Activated CD8-positive, alpha-beta T cell treated with anti-CD3 and anti-CD28 coated beads for 36 hours (primary cell): ENCODE measurements at regions not wholly inside any gene's neighbourhood (a gene's known extent, or its start where the extent isn't known, plus 50 kb on each side); places are given as distances from the start of the nearest gene placed in this dataset.

ENCODE experiments used
- ATAC-seq: fragments of 200-7000 bp; cut with Tn5 transposase; one replicate; pipeline ENCODE4 v1.10.0; 2021; ENCODE audit warnings: mild to moderate bottlenecking, moderate library complexity
- CTCF ChIA-PET: fragments of 350-600 bp; sonication (Branson Sonifier 250); formaldehyde crosslinking; loops from one replicate; lab custom pipeline; 2021; ENCODE audit warnings: antibody characterized with exemption; lab: Charles Lee
- POLR2A ChIA-PET: fragments of 350-600 bp; sonication (Branson Sonifier 250); formaldehyde crosslinking; loops from one replicate; lab custom pipeline; 2021; ENCODE audit warnings: antibody characterized with exemption; lab: Charles Lee
- DNase-seq: peaks from one replicate; pipeline ENCODE4 v3.0.0-alpha.2; 2020
- H3K27ac Mint-ChIP-seq: one replicate; pipeline ENCODE4 v1.8.0; 2021; ENCODE audit warnings: mild to moderate bottlenecking, mixed read lengths
- H3K27me3 Mint-ChIP-seq: one replicate; pipeline ENCODE4 v1.8.0; 2021; ENCODE audit warnings: mixed read lengths
- H3K36me3 Mint-ChIP-seq: one replicate; pipeline ENCODE4 v1.8.0; 2021; ENCODE audit warnings: low read depth, mixed read lengths
- H3K4me1 Mint-ChIP-seq: one replicate; pipeline ENCODE4 v1.8.0; 2021; ENCODE audit warnings: low read depth, mixed read lengths
- H3K4me3 Mint-ChIP-seq: one replicate; pipeline ENCODE4 v1.8.0; 2021; ENCODE audit warnings: mild to moderate bottlenecking, moderate library complexity, mixed read lengths
- H3K9me3 Mint-ChIP-seq: one replicate; pipeline ENCODE4 v1.8.0; 2021; ENCODE audit warnings: mixed read lengths
- intact Hi-C: fragments of 100-400 bp; cut with micrococcal nuclease; formaldehyde crosslinking; loops from one replicate; pipeline ENCODE4 v1.10.0; 2022
- TF ChIP-seq, protein P1 (sequence below): fragments of 200-600 bp; IDR thresholded peaks from one replicate; pipeline ENCODE4 v1.8.0; 2022; ENCODE audit warnings: antibody characterized with exemption, mild to moderate bottlenecking

DNA sequence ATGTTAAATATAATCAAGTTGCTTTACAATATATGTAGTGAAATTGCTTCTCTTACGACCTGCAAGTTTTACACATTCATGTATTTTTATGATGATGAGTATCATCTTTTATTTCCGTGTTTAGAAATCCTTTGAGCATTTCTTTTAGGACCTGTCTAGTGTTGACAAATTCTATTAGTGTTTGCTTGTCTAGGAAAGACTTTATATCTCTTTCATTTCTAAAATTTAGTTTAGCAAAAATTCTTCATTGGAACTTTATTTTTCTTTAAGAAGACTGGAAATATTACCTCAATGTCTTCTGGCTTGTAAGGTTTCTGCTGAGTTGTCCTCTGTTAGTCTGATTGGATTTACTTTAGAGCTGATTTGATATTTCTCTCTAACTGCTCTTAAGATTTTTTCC is 920.9 kb upstream of the CTNND2 start:
- H3K27ac Mint-ChIP-seq = no peak overlapping the region
- H3K27me3 Mint-ChIP-seq = no peaks in the 10 kb centered on the region
- no peaks in the 10 kb centered on the region for H3K4me1 Mint-ChIP-seq
- H3K4me3 Mint-ChIP-seq = no peak overlapping the region
- ChIA-PET POLR2A (no interaction called here), CTCF (no interaction called here)
- ATAC-seq (no peak), DNase-seq (no peak)
- H3K36me3 Mint-ChIP-seq = no peaks in the 10 kb centered on the region
- intact Hi-C loops = no loop called here
- peaks cover 40% of the 10 kb centered on the region for H3K9me3 Mint-ChIP-seq
- TF ChIP-seq, protein P1, sequence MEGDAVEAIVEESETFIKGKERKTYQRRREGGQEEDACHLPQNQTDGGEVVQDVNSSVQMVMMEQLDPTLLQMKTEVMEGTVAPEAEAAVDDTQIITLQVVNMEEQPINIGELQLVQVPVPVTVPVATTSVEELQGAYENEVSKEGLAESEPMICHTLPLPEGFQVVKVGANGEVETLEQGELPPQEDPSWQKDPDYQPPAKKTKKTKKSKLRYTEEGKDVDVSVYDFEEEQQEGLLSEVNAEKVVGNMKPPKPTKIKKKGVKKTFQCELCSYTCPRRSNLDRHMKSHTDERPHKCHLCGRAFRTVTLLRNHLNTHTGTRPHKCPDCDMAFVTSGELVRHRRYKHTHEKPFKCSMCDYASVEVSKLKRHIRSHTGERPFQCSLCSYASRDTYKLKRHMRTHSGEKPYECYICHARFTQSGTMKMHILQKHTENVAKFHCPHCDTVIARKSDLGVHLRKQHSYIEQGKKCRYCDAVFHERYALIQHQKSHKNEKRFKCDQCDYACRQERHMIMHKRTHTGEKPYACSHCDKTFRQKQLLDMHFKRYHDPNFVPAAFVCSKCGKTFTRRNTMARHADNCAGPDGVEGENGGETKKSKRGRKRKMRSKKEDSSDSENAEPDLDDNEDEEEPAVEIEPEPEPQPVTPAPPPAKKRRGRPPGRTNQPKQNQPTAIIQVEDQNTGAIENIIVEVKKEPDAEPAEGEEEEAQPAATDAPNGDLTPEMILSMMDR = no peak

DNA sequence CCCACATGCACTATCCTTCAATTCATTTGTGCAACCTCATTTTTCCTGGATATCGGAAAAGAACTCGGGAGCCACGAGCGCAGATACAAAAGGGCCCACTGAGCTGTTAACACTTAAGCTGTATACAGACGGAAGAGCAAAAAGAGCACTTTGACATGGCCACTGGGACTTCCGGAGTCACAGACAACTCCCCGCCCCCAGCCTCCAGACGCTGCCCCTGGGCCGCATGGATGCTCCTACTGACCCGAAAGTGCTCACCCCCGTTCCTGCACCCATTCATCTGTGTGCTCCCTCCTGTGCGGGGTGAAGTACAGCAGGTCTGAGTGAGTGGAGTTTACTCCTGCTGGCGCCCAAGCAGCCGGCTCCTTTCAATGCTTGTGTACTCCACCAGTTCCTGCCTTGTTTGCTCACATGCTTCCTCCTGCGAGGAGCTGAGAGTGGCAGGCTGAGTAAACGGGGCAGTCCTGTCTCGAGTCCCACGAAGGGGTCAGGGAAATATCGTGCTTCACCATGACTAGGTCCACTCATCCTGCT is 901.0 kb upstream of the CTNND2 start:
- Mint-ChIP-seq H3K27me3 (no peaks in the 10 kb centered on the region), H3K4me1 (no peaks in the 10 kb centered on the region), H3K4me3 (no peak overlapping the region), H3K27ac (no peak overlapping the region), H3K36me3 (no peaks in the 10 kb centered on the region), H3K9me3 (peaks cover 2% of the 10 kb centered on the region)
- no peak for ATAC-seq
- intact Hi-C loops = no loop called here
- no peak for DNase-seq
- ChIA-PET POLR2A (no interaction called here), CTCF (no interaction called here)
- TF ChIP-seq, protein P1 = no peak

DNA sequence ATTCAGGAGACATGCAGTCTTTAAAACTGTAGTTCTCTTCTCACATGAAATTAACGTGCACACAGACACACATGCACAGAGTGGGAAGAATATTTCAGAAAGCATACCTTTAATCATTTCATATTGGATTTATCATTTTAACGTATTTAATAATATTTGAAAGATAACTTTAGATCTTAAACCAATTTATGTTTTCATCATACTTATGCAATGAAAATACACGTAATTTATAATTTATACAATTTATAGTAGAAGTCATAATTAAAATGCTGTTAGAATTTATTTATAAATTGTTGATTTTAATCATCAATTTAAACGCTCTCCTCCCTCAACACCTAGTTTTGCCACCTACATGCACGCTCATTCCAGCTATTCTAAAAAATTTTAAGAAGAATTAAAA is 894.9 kb upstream of the CTNND2 start:
- ChIA-PET CTCF (no interaction called here), POLR2A (no interaction called here)
- Mint-ChIP-seq H3K27me3 (no peaks in the 10 kb centered on the region), H3K27ac (no peak overlapping the region), H3K36me3 (no peaks in the 10 kb centered on the region), H3K4me3 (no peak overlapping the region), H3K4me1 (no peaks in the 10 kb centered on the region), H3K9me3 (peaks cover 5% of the 10 kb centered on the region)
- no peak for DNase-seq
- TF ChIP-seq, protein P1 = no peak
- intact Hi-C loops = no loop called here
- ATAC-seq = no peak

DNA sequence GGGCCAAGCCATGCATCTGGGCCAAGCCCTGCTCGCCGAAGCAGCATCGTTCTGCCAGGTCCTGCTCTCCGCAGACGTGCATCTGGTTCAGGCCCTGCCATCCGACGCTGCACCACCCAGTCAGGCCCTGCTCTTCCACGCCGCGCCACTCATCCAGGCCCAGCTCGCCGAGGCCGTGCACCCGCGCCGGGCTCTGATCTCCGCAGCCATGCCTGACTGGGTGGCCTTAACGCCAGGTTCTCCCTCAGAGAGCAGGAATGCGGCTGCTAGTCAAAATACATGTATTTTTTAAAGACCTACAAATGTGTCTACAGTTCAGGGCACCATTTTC is 891.1 kb upstream of the CTNND2 start:
- no peaks in the 10 kb centered on the region for H3K4me1 Mint-ChIP-seq
- intact Hi-C loops = no loop called here
- TF ChIP-seq, protein P1 = no peak
- peaks cover 5% of the 10 kb centered on the region for H3K9me3 Mint-ChIP-seq
- H3K4me3 Mint-ChIP-seq = no peak overlapping the region
- ChIA-PET POLR2A (no interaction called here), CTCF (no interaction called here)
- no peaks in the 10 kb centered on the region for H3K36me3 Mint-ChIP-seq
- no peak overlapping the region for H3K27ac Mint-ChIP-seq
- DNase-seq (no peak), ATAC-seq (no peak)
- no peaks in the 10 kb centered on the region for H3K27me3 Mint-ChIP-seq

DNA sequence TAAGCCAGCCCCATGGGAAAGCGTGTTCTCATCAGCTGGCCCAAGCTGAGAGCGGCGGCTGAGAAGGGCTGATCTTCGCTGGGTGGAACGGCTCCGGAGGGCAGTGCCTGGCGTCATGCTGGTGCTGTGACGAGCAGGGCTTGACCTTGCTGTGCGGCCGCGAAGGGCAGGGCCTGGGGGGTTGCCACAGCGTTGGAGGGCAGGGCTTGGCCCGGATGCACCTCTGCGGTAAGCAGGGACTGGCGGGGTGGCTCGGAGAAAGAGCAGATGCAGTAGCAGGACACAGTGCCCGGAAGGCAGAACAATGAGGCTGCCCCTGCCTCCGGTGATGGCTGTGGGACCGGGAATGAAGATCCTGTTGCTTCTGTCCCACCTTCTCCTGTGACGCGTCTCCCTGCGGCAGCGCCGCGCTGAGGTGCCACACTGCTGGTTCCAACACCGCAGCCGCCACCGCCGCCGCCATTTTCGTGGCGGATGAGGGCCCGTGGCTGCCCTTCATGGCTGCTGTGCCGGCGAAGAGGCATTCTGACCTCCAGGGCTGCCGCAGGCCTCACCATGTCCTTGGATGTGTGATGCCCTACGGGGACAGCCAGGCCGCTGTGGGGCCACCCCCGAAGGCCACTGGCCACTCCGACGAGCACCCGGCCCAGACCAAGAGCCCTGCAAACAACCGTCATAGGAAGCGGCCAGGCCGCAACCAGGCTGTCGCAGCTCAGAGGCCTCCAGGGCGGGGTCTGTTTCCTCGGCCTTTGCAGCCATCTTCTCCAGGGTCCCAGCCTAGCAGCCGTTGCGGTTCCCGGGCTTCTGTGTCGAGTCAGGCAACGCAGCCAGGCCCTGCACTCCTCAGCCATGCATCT is 890.5 kb upstream of the CTNND2 start:
- Mint-ChIP-seq H3K4me1 (no peaks in the 10 kb centered on the region), H3K27ac (no peak overlapping the region), H3K9me3 (peaks cover 6% of the 10 kb centered on the region), H3K4me3 (no peak overlapping the region), H3K27me3 (no peaks in the 10 kb centered on the region), H3K36me3 (no peaks in the 10 kb centered on the region)
- POLR2A ChIA-PET = no interaction called here
- no peak for DNase-seq
- no peak for ATAC-seq
- CTCF ChIA-PET = no interaction called here
- intact Hi-C loops = no loop called here
- TF ChIP-seq, protein P1 = no peak
